GM12864 (cell line): ENCODE measurements at regions not wholly inside any gene's neighbourhood (a gene's known extent, or its start where the extent isn't known, plus 50 kb on each side); places are given as distances from the start of the nearest gene placed in this dataset.

ENCODE experiments used
- DNase-seq: peaks from one replicate; pipeline ENCODE4 v3.0.0-alpha.2; 2011; ENCODE audit warnings: low read depth
- H3K4me3 ChIP-seq: 2 replicates; pipeline ENCODE4 v1.5.1; 2011; ENCODE audit warnings: mild to moderate bottlenecking, low read depth, low read length, control low read depth
- TF ChIP-seq, protein P1 (sequence below): IDR thresholded peaks from 2 replicates; pipeline ENCODE4 v1.5.1; 2011; ENCODE audit warnings: low read depth, mild to moderate bottlenecking, moderate library complexity, low read length, control low read depth, inconsistent platforms; ENCODE audit errors: missing control alignments

DNA sequence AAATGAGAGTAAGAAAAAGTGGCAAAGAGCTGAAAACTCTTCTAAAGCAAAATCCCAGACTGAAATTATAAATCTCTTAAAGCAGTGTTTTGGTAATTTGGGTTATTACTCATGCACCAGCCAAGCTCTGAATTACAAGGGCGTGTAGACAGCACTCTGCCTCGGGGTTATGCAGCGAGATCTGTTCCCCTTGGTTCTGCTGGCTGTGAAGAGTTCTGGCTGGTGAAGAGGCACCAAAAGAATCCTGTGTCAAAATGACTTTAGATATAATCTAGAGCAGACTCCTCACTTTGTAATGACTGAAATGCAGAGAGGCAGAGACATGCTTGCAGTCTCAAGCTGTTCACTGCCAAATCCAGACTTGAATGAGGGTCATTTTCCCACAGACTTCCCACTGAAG lies 461.8 kb upstream of the CXADR start:
- TF ChIP-seq, protein P1, sequence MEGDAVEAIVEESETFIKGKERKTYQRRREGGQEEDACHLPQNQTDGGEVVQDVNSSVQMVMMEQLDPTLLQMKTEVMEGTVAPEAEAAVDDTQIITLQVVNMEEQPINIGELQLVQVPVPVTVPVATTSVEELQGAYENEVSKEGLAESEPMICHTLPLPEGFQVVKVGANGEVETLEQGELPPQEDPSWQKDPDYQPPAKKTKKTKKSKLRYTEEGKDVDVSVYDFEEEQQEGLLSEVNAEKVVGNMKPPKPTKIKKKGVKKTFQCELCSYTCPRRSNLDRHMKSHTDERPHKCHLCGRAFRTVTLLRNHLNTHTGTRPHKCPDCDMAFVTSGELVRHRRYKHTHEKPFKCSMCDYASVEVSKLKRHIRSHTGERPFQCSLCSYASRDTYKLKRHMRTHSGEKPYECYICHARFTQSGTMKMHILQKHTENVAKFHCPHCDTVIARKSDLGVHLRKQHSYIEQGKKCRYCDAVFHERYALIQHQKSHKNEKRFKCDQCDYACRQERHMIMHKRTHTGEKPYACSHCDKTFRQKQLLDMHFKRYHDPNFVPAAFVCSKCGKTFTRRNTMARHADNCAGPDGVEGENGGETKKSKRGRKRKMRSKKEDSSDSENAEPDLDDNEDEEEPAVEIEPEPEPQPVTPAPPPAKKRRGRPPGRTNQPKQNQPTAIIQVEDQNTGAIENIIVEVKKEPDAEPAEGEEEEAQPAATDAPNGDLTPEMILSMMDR: no peak
- no peak for DNase-seq
- no peak overlapping the region for H3K4me3 ChIP-seq

DNA sequence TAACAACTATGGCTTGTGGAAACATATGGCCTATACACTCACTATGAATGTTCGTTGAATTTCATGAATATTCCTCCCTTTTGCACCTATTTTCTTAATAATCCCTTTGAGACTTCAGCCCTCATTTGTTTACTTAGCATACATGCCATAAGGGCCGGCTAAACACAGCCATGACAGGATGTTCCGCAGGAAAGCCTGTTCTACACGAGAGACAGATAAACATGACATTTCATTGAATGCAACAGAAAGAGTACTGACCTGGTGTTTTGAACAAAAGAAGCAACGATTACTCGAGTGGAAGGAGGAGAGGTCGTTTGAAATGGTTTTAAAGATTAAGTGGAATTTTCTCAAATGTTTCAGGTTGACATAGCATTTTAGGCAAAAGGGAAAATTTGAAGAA lies 459.5 kb upstream of the CXADR start:
- DNase-seq: no peak
- no peak overlapping the region for H3K4me3 ChIP-seq
- TF ChIP-seq, protein P1: no peak

DNA sequence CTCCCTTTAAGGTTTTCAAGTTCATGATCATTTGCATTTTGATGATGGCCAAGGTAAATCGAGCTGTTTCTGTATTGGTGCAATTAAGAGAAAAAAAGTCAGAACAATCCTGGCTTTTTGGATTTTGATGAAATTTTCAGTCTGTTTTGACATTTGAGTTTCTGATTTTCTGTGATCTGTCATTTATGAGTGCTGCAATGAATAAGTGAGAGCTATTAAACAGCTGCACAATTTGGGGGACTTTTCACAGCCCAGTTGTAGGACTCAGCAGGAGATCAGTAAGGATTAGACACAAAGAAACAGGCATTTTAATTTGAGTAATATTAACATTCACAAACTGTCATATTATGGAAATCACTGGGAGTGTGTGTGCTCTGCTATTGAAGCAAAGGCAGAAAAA lies 452.9 kb upstream of the CXADR start:
- DNase-seq: no peak
- TF ChIP-seq, protein P1: no peak
- no peak overlapping the region for H3K4me3 ChIP-seq

DNA sequence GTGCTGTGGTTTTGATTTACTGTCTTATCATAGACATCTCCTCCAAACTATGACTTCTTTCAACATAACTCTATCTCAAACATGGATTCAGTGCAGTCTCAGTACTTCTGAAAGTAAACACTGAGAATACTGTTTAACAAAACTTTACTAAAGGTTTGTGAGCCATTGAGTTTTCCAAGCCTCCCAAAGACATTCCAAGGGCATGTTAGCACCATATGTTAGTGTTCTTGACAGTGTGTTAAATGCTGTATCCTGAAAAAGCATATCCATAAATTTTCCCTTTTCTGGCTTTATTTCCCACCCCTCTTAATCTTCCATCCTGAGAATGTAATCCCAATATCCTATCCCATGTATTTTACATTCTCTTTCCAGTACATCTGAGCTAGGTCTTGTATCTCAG lies 446.8 kb upstream of the CXADR start:
- TF ChIP-seq, protein P1: no peak
- no peak overlapping the region for H3K4me3 ChIP-seq
- DNase-seq: no peak

DNA sequence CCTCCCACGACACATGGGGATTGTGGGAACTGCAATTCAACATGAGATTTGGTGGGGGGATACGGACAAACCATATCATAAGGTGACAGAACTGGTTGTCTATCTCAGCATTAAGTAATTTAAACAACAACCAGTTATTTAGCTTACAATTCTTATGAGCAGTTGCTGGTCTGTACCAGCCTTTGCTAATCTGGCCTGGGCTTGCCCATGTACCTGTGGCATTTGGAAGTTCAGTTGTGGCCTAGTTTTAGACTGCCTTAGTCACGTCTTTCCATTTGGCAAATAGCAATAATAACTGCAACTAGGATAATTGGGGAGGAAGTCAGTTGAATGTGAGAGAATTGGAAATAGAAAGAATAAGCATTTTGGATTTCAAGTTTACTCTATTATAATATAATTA lies 441.8 kb upstream of the CXADR start:
- H3K4me3 ChIP-seq: no peak overlapping the region

DNA sequence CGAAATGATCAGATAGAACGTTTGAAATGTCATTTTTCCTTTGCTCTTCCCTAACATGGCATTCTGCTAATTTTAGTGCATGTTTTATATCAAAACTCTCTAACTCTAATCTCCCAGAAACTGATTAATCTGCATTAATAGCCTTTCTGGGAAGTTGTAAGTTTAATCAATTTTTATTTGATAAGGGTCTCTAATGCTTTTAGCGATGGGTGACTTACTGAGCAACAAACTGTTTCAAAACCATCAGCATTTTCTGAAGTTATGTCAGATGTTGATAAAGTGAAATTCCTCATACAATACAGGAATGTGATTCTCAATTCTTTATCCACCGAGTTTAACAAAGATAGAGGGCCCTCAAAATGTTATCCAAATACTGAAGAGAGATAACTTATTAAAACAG lies 431.6 kb upstream of the CXADR start:
- no peak for DNase-seq
- H3K4me3 ChIP-seq: no peak overlapping the region
- TF ChIP-seq, protein P1: no peak

More for the DNA sequence above, 441.8 kb upstream of the CXADR start:
- TF ChIP-seq, protein P1: no peak
- DNase-seq: no peak

DNA sequence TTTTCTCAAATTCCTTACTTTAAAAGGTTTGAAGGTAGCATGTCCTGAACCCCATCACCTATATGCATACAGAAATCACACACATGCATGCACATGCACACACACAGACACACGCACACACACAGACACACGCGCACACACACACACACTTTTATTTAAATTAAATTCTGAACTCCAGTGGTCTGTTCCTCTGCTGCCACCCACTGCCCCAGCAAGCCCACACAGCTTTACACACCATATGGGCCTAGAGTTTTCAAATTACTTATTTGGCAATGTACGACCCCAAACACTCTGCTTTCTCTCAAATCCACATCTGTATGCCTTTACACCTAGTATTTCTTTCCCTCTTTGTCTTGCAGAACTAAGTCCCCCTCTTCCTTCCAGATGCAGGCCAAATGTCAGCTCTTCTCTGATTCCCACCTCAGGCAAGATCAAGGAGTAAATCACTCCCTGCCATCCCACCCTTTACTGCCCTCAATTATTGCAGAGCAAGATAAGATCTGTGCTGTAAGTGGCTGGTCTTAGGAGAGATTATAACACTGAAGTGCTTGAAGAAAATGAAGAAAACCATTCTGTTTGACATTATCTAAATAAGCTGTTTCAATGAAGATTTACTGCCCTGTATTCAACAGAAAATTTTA lies 429.9 kb upstream of the CXADR start:
- DNase-seq: no peak
- TF ChIP-seq, protein P1: no peak
- no peak overlapping the region for H3K4me3 ChIP-seq
